22Rv1 (cell line): ENCODE measurements at regions not wholly inside any gene's neighbourhood (a gene's known extent, or its start where the extent isn't known, plus 50 kb on each side); places are given as distances from the start of the nearest gene placed in this dataset.

Experiments
- CTCF ChIP-seq: fragments of 450-650 bp; IDR thresholded peaks from 2 replicates; pipeline ENCODE4 v1.5.1; 2017; ENCODE audit warnings: mild to moderate bottlenecking
- ZFX ChIP-seq: fragments of 450-650 bp; IDR thresholded peaks from 2 replicates; pipeline ENCODE4 v1.6.1; 2017; ENCODE audit warnings: antibody characterized with exemption, borderline replicate concordance

GRCh38 chr21:32951041-32951440, 74.7 kb upstream of the OLIG2 start:
- TF ChIP-seq CTCF (no peak), ZFX (no peak)
